ENCODE measurements at regions not wholly inside any gene's neighbourhood (a gene's known extent, or its start where the extent isn't known, plus 50 kb on each side); places are given as distances from the start of the nearest gene placed in this dataset.

DNA sequence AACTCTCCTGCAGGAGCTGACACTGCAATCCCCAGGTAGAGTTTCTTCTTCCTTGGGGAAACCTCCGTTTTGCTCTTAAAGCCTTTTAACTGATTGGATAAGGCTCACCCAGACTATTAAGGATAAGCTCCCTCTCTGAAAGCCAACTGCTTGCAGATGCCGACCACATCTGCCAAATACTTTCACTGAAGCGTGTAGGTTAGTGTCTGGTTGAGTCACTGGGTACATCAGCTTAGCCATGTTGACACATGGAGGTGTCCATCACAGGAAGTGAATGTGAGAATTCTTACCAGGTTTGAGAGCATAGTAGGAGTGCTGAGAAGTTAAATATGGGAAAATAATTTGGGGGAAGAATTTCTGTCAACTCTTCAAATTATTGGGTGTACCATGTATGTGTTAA lies 202.0 kb downstream of the AJAP1 start:
- FAIRE-seq (no peak), DNase-seq (ENCODE audit: insufficient read length, low spot score) (no peak)

DNA sequence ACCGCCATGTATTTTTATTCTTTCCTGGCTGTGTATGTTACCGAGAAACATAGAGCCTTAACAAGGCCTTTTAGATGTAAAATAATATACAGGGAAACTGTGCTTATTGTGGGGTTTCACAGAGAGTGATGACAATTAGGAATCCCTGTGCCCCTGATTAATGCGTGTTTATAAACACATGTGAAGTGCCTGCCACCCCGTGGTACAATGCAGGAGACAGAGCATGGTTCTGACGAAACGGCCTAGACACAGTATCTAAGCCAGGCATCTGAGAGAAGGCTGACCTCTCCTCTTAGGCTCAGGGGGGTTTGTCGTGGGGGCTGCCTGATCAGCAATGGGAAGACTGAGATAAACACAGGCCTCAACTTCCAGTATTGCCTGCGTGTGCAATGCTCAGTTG lies 200.0 kb downstream of the AJAP1 start:
- FAIRE-seq, result no peak
- no peak for DNase-seq (ENCODE audit: insufficient read length, low spot score)

More for the DNA sequence above, 202.0 kb downstream of the AJAP1 start:
- no peak for TF ChIP-seq POLR2A (IDR thresholded peaks at IDR 0.05; ENCODE audit: low read depth, low read length)

DNA sequence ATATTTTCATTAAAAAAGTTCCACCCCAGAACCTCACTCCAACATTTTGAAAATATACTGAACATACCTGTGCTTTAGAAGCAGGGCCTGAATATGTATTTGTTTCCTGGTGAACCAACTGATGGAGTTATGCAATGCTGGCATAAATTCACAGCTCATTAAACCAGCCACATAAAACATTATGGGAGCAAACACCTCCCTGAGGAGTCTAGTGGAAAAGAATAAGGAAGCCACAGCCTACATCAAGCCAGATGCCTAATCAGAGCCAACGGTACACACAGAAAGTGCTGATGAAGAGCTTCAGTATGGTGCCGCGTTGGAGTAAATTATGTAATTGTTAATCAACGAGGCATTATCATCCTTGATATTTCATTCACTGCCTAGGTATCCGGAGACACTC lies 199.5 kb downstream of the AJAP1 start:
- no peak for FAIRE-seq
- no peak for TF ChIP-seq POLR2A (IDR thresholded peaks at IDR 0.05; ENCODE audit: low read depth, low read length)

More for the DNA sequence above, 200.0 kb downstream of the AJAP1 start:
- TF ChIP-seq POLR2A (IDR thresholded peaks at IDR 0.05; ENCODE audit: low read depth, low read length), result no peak

DNA sequence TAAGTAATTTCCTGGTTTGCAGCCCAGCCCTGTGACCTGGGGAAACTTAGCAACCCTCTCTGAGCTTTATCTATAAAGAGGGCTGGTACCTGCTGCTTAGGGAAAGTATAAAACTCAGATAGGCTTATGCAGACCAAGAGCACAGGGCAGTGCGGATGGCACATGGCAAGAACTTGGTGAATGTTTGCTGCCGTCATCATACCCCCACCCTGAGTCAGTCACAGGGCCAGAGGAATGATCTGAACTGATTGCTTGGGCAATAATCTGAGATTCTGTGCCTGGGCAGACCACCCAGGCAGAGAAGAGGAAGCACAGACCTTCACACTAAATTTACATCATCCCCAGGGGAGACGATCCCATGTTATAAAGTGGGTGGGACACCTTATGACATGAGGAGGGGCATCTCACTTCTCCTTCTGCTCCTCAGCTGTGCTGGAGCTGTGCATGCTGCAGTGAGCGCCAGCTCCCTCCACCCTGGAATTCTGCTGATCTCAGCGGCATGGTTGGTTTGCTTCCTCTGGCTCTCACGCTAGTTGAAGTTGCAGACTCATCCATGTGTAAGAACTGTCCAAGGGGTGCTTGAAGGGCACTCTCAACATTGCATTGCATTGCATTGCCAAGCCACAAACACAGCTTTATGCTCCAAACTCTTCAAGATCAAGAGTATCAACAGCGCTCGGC lies 197.1 kb downstream of the AJAP1 start:
- no peak for FAIRE-seq
- DNase-seq (ENCODE audit: insufficient read length, low spot score), result no peak
- TF ChIP-seq POLR2A (IDR thresholded peaks at IDR 0.05; ENCODE audit: low read depth, low read length), result no peak

More for the DNA sequence above, 199.5 kb downstream of the AJAP1 start:
- DNase-seq (ENCODE audit: insufficient read length, low spot score), result no peak

DNA sequence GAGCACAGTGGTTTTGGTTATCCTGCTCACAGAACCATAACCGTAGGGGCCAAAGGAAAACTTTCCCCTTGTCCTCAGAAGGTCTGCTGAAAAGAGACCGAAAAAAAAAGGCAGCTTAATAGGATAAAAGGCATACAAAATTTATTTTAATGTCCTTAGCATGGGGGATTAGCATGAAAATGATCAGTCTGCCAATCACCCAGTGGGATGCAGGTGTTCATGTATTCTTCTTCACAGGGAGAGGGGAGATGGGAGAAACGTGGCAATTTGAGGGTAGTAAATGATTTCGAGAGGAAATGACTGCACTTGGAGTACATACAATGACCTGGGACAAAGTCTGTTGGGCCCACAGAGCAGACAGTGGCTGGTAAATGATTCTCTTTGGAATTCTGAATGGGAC lies 194.0 kb downstream of the AJAP1 start:
- TF ChIP-seq POLR2A (IDR thresholded peaks at IDR 0.05; ENCODE audit: low read depth, low read length), result no peak
- FAIRE-seq (no peak), DNase-seq (ENCODE audit: insufficient read length, low spot score) (no peak)

DNA sequence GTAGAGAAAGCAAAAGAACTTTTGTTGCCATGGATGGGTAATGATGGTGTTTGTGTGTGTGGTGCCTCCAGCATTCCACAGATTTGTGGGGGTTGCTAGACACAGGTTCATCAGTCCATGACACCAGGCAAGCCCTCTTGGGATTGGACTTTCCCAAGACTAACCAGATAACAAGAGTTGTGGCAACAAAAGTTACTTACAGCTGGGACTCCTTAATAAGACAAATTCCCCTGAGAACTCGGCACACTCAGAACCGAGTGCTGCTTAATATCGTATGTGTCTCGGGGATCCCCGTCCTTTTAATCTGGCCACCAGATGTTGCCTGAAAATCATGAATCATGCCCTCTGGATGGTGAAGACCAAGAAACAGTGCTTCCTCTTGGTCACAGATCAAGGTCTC lies 193.3 kb downstream of the AJAP1 start:
- no peak for TF ChIP-seq POLR2A (IDR thresholded peaks at IDR 0.05; ENCODE audit: low read depth, low read length)
- no peak for DNase-seq (ENCODE audit: insufficient read length, low spot score)
- FAIRE-seq, result no peak
